Inflammatory macrophage treated with lipopolysaccharide for 4 hours (primary cell): ENCODE measurements at regions not wholly inside any gene's neighbourhood (a gene's known extent, or its start where the extent isn't known, plus 50 kb on each side); places are given as distances from the start of the nearest gene placed in this dataset.

Experiments
- DNase-seq: peaks from one replicate; pipeline ENCODE4 v3.0.0-alpha.2; 2020

- no peak for DNase-seq
Observed at GRCh38 chr4:10334506-10335028, 122.7 kb downstream of the ZNF518B start.

- no peak for DNase-seq
Observed at GRCh38 chr4:10333942-10334341, 123.3 kb downstream of the ZNF518B start.

- DNase-seq: no peak
Observed at GRCh38 chr4:10326075-10326474, 131.2 kb downstream of the ZNF518B start.

GRCh38 chr4:10321931-10322330, 135.3 kb downstream of the ZNF518B start:
- DNase-seq: no peak

GRCh38 chr4:10320130-10320529, 137.1 kb downstream of the ZNF518B start:
- DNase-seq: no peak

- DNase-seq: no peak
Observed at GRCh38 chr4:10317345-10317744, 139.9 kb downstream of the ZNF518B start.

GRCh38 chr4:10316851-10317250, 140.4 kb downstream of the ZNF518B start:
- DNase-seq: no peak

GRCh38 chr4:10315638-10316037, 141.6 kb downstream of the ZNF518B start:
- no peak for DNase-seq

GRCh38 chr4:10312568-10312967, 144.7 kb downstream of the ZNF518B start:
- DNase-seq: no peak

GRCh38 chr4:10311939-10312338, 145.3 kb downstream of the ZNF518B start:
- DNase-seq: no peak

- no peak for DNase-seq
Observed at GRCh38 chr4:10305816-10306215, 151.4 kb downstream of the ZNF518B start.

- DNase-seq: no peak
Observed at GRCh38 chr4:10303291-10303690, 153.9 kb downstream of the ZNF518B start.

GRCh38 chr4:10302096-10302495, 155.1 kb downstream of the ZNF518B start:
- no peak for DNase-seq

- DNase-seq: no peak
Observed at GRCh38 chr4:10299601-10300000, 157.6 kb downstream of the ZNF518B start.

- DNase-seq: no peak
Observed at GRCh38 chr4:10298681-10299080, 158.5 kb downstream of the ZNF518B start.

GRCh38 chr4:10296730-10297129, 160.5 kb downstream of the ZNF518B start:
- no peak for DNase-seq

GRCh38 chr4:10295301-10295700, 161.9 kb downstream of the ZNF518B start:
- DNase-seq: no peak

- no peak for DNase-seq
Observed at GRCh38 chr4:10289538-10289906, 167.7 kb downstream of the ZNF518B start.

GRCh38 chr4:10288830-10289537, 168.2 kb downstream of the ZNF518B start:
- DNase-seq: no peak

- DNase-seq: no peak
Observed at GRCh38 chr4:10285028-10285427, 168.4 kb upstream of the WDR1 start.

GRCh38 chr4:10283761-10284160, 167.2 kb upstream of the WDR1 start:
- DNase-seq: no peak

- DNase-seq: no peak
Observed at GRCh38 chr4:10281996-10282395, 165.4 kb upstream of the WDR1 start.

GRCh38 chr4:10279261-10279660, 162.7 kb upstream of the WDR1 start:
- no peak for DNase-seq

- DNase-seq: no peak
Observed at GRCh38 chr4:10278071-10278470, 161.5 kb upstream of the WDR1 start.

- no peak for DNase-seq
Observed at GRCh38 chr4:10276152-10276551, 159.6 kb upstream of the WDR1 start.
